ENCODE measurements at regions not wholly inside any gene's neighbourhood (a gene's known extent, or its start where the extent isn't known, plus 50 kb on each side); places are given as distances from the start of the nearest gene placed in this dataset.

DNA sequence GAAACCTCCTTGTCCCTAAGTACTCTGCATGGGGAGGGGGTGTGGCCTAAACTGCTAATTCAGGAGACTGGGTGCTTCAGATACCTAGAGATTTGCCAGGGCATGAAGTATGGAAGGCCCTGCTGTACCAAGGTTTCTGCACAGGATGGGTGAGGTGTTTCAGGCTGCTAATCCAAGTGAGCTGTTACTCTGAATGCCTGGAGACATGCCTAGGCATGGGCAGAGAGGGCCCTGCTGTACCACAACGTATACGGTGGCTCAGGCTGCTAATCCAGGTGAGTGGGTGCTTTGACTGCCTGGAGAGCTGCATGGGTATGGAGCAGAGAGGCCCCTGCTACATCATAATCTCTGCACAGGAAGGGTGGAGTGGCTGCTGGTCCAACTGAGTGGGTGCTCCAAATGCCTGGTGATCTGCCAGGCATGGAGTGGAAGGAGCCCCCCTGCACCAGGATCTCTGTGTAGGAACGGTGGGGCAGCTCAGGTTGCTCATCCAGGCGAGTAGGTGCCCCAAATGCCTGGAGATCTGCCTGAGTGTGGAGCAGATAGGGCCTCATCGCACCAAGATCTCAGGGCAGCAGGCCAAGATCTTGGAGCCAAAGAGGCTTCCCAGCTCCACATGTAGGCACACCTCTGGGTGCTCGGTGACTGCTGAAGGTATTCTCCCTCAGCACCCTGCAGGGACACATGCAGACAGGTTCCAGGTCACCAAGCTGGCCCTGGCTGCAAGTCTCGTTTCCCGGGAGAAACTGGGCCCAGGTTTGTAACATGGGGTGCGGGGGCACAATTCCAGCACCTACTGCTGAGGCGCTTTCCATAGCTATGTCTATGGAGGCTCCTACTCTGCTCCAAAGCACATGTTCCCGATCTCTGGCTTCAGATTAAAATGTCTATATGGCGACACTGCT lies 252.5 kb upstream of the PLXNA2 start:
- TF ChIP-seq, protein P1, sequence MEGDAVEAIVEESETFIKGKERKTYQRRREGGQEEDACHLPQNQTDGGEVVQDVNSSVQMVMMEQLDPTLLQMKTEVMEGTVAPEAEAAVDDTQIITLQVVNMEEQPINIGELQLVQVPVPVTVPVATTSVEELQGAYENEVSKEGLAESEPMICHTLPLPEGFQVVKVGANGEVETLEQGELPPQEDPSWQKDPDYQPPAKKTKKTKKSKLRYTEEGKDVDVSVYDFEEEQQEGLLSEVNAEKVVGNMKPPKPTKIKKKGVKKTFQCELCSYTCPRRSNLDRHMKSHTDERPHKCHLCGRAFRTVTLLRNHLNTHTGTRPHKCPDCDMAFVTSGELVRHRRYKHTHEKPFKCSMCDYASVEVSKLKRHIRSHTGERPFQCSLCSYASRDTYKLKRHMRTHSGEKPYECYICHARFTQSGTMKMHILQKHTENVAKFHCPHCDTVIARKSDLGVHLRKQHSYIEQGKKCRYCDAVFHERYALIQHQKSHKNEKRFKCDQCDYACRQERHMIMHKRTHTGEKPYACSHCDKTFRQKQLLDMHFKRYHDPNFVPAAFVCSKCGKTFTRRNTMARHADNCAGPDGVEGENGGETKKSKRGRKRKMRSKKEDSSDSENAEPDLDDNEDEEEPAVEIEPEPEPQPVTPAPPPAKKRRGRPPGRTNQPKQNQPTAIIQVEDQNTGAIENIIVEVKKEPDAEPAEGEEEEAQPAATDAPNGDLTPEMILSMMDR (conservative IDR thresholded peaks at IDR 0.05 in 1 of 2, IDR thresholded peaks at IDR 0.05 in 1 of 2; ENCODE audit: extremely low read depth in 1 of 2, insufficient read depth in 1 of 2, low read depth in 1 of 2, low read length in 2 of 2) = no peak
- no peak for TF ChIP-seq EZH2 (IDR thresholded peaks at IDR 0.05; ENCODE audit: borderline replicate concordance, low read length)
